ENCODE measurements at regions not wholly inside any gene's neighbourhood (a gene's known extent, or its start where the extent isn't known, plus 50 kb on each side); places are given as distances from the start of the nearest gene placed in this dataset.

GRCh38 chr1:29801561-29801973 is 565.2 kb downstream of the PTPRU start (continued):
- TF ChIP-seq ZNF18 (CRISPR knock-in tag; IDR thresholded peaks at IDR 0.05; ENCODE audit: insufficient replicate concordance), result no peak
- no peak for TF ChIP-seq ZNF556 (CRISPR knock-in tag; IDR thresholded peaks at IDR 0.05; ENCODE audit: borderline replicate concordance)
- no peak for TF ChIP-seq NFYC (CRISPR knock-in tag; IDR thresholded peaks at IDR 0.05)
- TF ChIP-seq CC2D1A (CRISPR knock-in tag; IDR thresholded peaks at IDR 0.05), result no peak

GRCh38 chr1:29801003-29801402 is 564.7 kb downstream of the PTPRU start:
- Histone ChIP-seq H3K4me2 (ENCODE audit: low read depth, low read length) (no peak overlapping the region), H3K27ac (ENCODE audit: extremely low read length, insufficient read depth, low read length) (no peak overlapping the region), H3K27me3 (ENCODE audit: control insufficient read depth in 1 of 2, insufficient read depth in 2 of 2, low read length in 2 of 2) (peaks cover 2 to 23% of the 10 kb centered on the region in 2 experiments; a peak in 3 of 5 replicates), H3K9ac (ENCODE audit: insufficient read depth, low read depth, low read length) (no peak overlapping the region), H3K36me3 (replicated peaks in 1 of 2; ENCODE audit: control insufficient read depth in 1 of 2, insufficient read depth in 2 of 2, low read length in 2 of 2) (no peaks in the 10 kb centered on the region), H2AFZ (ENCODE audit: low read length) (no peak overlapping the region), H3K4me3 (replicated peaks in 1 of 3; ENCODE audit: insufficient read depth in 1 of 3, low read depth in 2 of 3, low read length in 3 of 3) (no peak overlapping the region), H3K79me2 (ENCODE audit: insufficient read depth, low read length) (no peaks in the 10 kb centered on the region), H3K9me3 (ENCODE audit: low read length) (no peaks in the 10 kb centered on the region), H4K20me1 (ENCODE audit: insufficient read depth, low read length) (no peaks in the 10 kb centered on the region), H3K4me1 (ENCODE audit: insufficient read depth, low read length) (no peaks in the 10 kb centered on the region)
- WGBS (ENCODE audit: low lambda C conversion rate), result 18% methylated on average over 4 of the region's 4 CpGs
- in situ Hi-C loops (cut with HindIII; ENCODE audit: extremely low pct_ligation_motif_present, low pct_unique_long_range_greater_than_20kb), result no loop called here
- ATAC-seq (no peak), FAIRE-seq (no peak), DNase-seq (ENCODE audit: low spot score) (no peak)
- intact Hi-C loops (cut with micrococcal nuclease; ENCODE audit: unreplicated experiment), result no loop called here
- TF ChIP-seq ZFP36L2 (CRISPR knock-in tag; IDR thresholded peaks at IDR 0.05) (no peak), CEBPB (IDR thresholded peaks at IDR 0.05; ENCODE audit: borderline replicate concordance, low read depth, low read length) (peak; percentile 20; the same call in 1 of the 2 replicates), ZNF768 (CRISPR knock-in tag; IDR thresholded peaks at IDR 0.05) (peak; percentile 87)
- BruUV-seq (replicated peaks), result no TSS peak
- POLR2A ChIA-PET, result no interaction called here
- CTCF ChIA-PET (ENCODE audit: low intra/inter-chr PET ratio, low total read pairs), result no interaction called here
